Activated CD4-positive, alpha-beta T cell treated with anti-CD3 and anti-CD28 coated beads, Interleukin-2, amount 50 U/mL, for 24 hours (primary cell): ENCODE measurements at regions not wholly inside any gene's neighbourhood (a gene's known extent, or its start where the extent isn't known, plus 50 kb on each side); places are given as distances from the start of the nearest gene placed in this dataset.
"Not testable (repeated sequence)": the region's sequence is repeated elsewhere in the genome, so short reads cannot be mapped to it uniquely, and the experiment has no call there.

ENCODE experiments used
- DNase-seq, 2 donors: peaks; one replicate each; pipeline ENCODE4 v3.0.0-alpha.2; 2020; ENCODE audit warnings: low read depth in 1 of 2, low spot score in 1 of 2

DNA sequence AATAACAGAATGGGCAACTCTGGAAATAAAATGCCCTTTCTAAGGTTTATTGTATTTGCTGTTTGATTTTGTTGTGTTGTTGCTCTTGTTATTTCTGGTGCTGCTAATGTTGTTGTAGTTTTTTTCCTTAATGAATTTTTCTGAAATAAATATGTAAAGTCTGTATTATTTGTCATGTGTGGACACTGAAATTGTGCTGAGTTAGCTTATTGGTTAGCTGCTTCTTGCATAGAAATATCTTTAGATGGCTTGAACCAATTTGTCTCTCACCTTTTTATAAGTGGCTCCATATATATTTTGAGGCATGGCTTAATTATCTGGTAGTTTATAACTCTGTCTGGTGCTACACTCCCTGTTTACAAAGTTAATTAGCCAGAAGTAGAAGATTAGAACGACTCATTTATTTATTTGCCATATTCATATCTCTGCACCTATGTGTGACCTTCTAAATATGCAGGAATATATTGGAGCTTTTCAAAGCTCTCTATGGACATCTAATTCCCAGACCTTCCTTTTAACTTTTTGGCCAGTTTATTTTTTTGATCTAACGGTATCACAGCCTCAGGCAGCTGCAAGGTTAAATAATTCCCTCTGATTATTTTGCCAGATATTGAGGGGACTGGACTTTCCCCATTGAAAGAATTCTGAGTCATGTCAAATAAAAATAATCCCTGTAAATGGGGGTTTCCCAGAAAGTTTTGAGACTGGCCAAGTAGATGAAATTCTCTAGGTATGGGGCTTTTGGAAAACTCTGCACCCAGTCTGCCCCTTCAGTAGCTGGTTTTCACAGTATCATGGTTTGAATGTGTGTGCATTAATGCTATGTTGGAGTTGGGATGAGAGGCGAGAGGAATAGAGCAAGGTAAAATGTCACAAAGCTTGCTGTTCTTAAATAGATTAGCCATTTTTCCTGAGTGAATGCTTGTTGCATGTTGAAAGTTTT is 1331.7 kb upstream of the MIR17HG start:
- DNase-seq, result no peak

- no peak for DNase-seq
These were observed 1330.8 kb upstream of the MIR17HG start for GRCh38 chr13:90016688-90017087.

DNA sequence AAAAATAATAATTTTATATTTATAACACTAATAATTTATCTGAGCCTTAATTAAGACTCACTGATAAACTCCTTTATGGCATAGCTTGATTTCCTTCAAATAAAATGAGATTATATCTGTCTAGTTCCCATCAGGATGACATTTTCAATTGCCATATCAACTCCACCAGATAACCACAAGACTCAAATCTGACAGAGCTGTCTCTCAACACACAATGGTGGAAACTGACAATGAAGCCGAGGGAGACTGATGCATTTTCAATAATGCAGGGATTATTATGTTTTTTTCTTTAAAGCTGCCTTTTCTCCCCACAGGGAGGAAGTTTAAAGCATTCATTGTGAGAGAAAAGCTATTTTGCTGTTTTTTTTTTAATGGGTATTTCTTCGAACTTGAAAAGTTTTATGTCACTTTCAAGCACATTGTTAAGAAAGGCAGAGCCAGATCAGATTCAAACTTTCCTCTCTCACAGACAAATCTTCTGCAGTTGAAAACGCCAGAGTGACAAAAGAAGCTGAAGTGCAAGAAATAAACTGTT is 1326.9 kb upstream of the MIR17HG start:
- no peak for DNase-seq

GRCh38 chr13:90027409-90027808 is 1320.1 kb upstream of the MIR17HG start:
- DNase-seq, result no peak

DNA sequence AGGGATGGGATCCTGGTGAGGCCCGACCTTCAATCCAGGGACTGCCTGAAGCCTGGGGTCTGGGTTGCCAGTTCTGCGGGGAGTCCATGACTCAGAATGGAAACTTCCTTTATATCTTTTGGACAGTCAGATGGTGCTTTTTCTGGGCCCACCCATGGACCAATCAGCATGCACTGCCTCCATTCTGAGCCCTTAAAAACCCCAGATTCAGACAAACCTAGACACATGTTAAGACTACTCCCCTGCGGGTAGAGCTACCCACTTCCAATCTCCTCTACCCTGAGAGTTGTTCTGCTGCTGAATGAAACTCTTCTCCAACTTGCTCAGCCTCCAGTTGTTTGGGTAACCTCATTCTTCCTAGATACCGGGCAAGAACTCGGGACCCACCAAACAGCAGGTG is 1315.2 kb upstream of the MIR17HG start:
- DNase-seq, result no peak

DNA sequence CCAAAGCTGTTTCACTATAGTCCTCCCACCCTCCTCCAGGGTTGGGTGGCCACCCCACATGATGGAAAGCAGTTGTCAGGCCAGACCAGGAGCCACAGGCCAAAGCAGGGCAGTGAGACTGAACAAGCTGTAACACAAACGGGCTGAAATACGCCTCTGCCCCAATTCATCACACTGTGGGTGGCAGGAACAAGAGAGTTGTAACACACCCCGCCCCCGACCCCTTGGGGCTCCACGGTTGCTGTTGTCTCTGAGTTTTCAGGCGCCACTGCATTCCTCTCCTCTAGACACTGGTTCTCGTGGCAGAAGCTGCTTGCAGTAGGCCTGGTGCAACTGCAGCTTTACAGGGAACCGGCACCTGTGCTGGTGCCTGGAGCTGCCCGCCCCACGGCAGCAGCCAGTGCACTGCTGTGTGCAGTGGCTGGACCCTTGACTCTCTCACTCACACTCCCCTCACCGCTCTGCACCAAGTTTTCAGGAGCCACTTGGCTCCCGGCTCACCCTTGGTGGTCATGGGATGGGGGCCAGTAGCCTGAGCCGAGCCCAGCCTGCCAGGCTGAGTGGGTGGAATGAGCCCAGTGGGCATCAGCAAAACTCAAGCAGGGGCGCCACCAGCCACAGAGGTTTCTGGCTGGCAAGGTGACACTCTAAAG is 1314.5 kb upstream of the MIR17HG start:
- DNase-seq, result no peak

GRCh38 chr13:90039516-90039915 is 1308.0 kb upstream of the MIR17HG start:
- DNase-seq, result no peak

DNA sequence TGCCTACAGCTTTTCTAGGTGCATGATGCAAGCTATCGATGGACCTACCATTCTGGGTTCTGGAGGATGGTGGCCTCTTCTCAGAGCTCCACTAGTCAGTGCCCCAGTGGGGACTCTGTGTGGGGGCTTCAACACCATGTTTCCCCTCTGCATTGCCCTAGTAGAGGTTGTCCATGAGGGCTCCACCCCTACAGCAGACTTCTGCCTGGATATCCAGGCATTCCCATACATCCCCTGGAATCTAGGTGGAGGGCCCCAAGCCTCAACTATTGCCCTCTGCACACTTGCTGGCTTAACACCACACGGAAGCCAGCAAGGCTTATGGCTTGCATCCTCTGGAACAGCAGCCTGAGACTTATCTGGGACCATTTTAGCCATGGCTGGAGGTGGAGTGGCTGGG is 1299.9 kb upstream of the MIR17HG start:
- no peak for DNase-seq

- DNase-seq, result no peak
These were observed 1297.4 kb upstream of the MIR17HG start for GRCh38 chr13:90049989-90050671.

- DNase-seq, result no peak
These were observed 1292.4 kb upstream of the MIR17HG start for GRCh38 chr13:90055121-90055520.

DNA sequence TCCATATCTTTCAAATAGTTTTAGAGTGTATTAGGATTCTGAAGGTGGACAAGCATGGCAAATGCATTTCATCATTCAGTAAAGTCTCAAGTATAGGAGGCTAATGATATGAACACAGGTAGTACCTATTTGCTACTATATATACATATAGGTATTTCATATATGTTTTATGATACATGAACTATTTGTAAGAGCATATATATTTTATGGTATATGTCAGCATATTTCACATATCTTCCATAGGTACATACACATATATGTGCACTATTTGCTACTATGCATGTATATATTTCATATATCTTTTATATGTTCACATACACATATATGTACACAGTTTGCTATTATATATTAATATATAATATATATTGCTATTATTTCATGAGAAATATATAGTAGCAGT is 1291.7 kb upstream of the MIR17HG start:
- no peak for DNase-seq

DNA sequence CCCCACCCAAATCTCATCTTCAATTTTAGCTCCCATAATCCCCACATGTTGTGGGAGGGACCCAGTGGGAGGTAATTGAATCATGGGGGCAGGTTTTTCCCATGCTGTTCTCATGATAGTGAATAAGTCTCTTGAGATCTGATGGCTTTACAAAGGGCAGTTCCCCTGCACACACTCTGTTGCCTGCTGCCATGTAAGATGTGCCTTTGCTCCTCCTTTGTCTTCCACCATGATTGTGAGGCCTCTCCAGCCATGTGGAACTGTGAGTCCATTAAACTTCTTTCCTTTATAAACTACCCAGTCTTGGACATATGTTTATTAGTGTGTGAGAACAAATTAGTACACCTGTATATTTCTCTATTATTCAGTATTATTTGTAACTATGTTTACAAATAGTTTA is 1283.3 kb upstream of the MIR17HG start:
- not testable (repeated sequence) for DNase-seq

DNA sequence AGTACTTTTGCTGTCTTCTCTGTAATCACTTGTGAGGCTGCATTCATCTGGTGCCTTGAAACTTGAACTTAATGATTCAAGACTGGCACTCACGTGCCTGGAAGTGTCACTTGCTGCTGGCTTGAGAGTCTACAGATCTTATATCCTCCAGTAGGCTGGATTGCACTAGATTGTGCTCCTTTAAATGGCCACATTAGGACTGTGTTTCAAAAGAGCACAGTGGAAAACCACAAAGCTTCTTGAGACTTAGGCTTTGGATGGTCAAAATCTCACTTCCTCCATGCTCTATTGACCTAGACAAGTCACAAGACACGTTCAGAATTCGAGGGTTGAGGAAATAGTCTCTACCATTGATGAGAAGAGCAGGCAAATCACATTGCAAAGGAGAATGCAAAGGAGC is 1278.8 kb upstream of the MIR17HG start:
- no peak for DNase-seq

DNA sequence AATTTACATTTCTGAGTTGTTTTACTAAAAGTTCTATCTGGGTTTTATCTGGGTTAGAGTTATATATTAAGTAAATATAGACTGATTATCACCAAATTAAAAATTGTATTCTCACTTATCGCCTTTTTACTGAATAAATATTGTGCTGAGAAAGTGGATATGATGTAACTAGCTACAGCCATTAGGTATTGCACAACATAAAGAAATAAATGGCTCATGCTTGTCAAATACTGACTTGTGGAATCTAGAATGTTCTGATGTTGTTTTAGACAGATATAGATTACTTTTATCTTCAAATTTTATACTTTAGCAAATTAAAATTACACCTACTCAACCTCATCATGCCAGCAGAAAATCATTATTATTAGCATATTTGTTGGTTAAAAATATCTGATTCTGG is 1277.1 kb upstream of the MIR17HG start:
- DNase-seq, result no peak

DNA sequence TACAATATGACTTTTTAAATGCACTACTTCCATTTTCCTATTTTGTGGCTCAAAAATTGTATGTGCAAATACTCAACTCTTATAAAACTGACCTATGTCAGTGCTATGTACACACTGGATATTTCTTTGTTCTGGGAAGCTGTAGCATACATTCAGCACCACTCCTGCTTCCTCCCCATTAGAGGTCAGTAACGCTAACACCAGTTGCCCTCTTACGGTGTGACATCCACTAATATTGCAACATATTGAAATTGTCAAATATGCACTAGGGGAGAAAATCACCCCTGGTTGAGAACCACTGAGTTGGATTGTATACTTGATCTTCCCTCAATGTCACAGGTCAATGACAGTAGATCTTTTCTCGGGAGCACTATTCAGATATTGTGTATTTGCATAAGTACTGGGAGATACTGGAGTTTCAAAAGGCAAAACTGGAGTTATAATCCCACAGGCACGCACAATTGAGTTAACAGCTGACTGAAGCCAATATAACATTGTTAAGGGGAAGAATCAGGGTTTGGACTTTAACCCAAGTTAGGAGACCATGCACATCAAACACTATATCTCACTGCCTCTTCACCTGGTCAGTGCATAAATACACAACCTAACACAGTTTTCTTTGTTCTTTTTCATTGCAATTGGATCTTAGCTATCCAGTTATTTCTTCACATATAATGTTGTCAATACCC is 1276.5 kb upstream of the MIR17HG start:
- no peak for DNase-seq

DNA sequence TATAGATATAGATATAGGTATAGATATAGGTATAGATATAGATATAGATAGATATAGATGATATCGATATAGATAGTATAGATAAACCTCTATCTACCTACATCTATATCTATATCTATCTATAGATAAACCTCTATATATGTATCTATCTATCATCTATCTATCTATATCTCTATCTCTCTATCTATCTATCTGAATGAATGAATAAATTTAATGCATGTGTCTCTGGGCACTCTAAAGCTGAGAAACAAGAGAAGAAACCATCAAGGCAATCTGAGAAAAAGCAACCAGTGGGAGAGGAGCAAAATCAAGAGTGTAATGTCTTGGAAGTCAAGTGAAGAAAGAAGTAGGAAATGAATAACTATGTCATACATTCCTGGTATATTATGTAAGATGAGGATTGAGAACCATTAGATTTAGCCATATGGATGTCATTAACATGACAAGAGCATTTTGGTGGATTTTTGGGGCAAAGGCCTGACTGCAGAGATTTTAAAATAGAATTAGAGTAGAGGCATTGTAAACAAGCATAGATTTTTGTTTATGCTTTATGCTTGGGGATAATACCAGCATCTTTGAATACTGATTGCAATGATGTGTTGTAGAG is 1262.7 kb upstream of the MIR17HG start:
- no peak for DNase-seq

DNA sequence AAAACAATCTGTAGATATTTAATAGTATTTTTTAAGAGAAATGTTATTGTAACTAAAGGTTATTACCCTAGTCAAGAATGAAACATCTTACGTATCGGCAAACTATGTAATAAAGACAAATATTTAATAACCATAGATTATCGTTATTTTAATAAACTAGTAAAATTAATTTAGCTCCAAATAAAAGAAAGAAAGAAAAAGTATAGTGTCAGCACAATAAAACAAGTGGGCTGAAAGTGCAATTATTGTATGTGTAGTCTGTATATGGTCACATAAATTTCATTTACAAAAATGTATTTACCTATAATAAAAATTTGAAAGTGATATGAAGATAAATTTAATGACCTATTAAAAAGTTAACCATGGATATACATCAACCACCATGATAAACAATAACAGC is 1258.4 kb upstream of the MIR17HG start:
- no peak for DNase-seq

DNA sequence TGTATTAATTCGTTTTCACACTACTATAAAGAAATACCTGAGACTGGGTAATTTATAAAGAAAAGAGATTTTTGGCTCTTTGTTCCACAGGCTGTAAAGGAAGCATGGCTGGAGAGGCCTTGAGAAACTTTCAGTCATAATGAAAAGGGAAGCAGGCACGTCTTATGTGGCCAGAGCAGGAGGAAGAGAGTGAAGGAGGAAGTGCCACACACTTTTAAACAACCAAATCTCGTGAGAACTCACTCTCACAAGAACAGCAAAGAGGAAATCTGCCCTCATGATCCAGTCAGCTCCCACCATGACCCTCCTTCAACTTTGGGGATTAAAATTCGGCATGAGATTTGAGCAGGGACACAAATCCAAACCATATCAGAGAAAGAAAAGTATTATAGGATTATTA is 1255.9 kb upstream of the MIR17HG start:
- no peak for DNase-seq

GRCh38 chr13:90094357-90094756 is 1253.1 kb upstream of the MIR17HG start:
- DNase-seq, result no peak

DNA sequence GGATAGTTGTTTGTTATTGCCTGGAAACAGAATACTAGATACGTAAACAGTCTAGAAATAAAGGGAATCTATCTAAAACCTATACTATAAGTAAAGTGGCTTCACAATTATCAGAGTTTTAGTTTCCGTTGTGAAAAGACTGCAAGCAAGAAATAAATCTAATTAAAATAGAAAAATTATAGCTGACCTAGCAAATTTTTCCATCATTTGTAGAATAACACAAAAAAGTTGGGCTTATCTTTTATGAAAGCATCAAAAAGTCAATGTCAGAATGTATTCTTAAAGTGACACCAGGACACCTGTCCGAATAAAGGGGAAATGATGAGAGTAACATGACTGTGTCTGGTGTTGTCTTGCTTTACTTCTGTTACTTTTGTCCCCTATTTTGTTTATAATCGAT is 1248.9 kb upstream of the MIR17HG start:
- DNase-seq, result no peak

DNA sequence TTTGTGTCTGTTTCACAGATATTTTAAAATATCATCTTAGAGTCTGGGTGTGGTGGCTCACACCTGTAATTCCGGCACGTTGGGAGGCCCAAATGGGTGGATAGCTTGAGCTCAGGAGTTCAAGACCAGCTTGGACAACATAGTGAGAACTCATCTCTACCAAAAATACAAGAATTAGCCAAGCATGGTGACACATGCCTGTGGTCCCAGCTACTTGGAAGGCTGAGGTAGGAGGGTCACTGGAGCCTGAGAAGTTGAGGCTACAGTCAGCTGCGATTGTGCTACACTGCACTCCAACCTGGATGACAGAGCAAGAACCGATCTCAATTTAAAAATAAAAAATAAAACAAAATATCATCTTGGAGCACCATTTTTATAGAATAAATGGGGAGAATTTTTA is 1247.6 kb upstream of the MIR17HG start:
- no peak for DNase-seq
